ENCODE measurements at regions not wholly inside any gene's neighbourhood (a gene's known extent, or its start where the extent isn't known, plus 50 kb on each side); places are given as distances from the start of the nearest gene placed in this dataset.

DNA sequence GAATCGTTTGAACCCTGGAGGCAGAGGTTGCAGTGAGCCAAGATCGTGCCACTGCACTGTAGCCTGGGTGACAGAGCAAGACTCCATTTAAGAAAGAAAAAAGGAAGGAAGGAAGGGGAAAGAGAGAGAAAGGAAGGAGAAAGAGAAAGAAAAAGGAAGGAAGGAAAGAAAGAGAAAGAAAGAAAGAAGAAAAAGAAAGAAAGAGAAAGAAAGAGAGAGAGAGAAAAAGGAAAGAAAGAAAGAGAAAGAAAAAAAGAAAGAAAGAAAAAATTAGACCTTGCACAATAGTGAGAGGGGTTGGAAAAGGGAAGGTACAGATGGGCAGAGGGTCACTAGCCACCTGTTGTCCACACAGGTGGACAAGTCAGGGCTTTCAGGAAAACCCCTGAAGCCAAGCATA is 57.6 kb upstream of the RTL6 start:
- DNase-seq (no peak), FAIRE-seq (no peak)
- H3K27ac ChIP-seq (ENCODE audit: low read depth in 2 of 2, low read length in 2 of 2): no peak overlapping the region
- no peaks in the 10 kb centered on the region for H3K36me3 ChIP-seq (ENCODE audit: control insufficient read depth in 2 of 3, insufficient read depth in 3 of 3, low read length in 3 of 3)
- no peaks in the 10 kb centered on the region for H3K9me3 ChIP-seq (ENCODE audit: control insufficient read depth in 2 of 3, insufficient read depth in 1 of 3, low read length in 3 of 3)
- TF ChIP-seq, protein P1, sequence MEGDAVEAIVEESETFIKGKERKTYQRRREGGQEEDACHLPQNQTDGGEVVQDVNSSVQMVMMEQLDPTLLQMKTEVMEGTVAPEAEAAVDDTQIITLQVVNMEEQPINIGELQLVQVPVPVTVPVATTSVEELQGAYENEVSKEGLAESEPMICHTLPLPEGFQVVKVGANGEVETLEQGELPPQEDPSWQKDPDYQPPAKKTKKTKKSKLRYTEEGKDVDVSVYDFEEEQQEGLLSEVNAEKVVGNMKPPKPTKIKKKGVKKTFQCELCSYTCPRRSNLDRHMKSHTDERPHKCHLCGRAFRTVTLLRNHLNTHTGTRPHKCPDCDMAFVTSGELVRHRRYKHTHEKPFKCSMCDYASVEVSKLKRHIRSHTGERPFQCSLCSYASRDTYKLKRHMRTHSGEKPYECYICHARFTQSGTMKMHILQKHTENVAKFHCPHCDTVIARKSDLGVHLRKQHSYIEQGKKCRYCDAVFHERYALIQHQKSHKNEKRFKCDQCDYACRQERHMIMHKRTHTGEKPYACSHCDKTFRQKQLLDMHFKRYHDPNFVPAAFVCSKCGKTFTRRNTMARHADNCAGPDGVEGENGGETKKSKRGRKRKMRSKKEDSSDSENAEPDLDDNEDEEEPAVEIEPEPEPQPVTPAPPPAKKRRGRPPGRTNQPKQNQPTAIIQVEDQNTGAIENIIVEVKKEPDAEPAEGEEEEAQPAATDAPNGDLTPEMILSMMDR (IDR thresholded peaks at IDR 0.05; ENCODE audit: borderline replicate concordance, extremely low read depth, insufficient read depth): no peak
- no peak overlapping the region for H3K4me3 ChIP-seq (ENCODE audit: low read length in 3 of 3)
- H3K27me3 ChIP-seq (ENCODE audit: control insufficient read depth, insufficient read depth, low read length): no peaks in the 10 kb centered on the region
- intact Hi-C loops (cut with DNase I): no loop called here
- H3K9ac ChIP-seq (ENCODE audit: low read length in 3 of 3): no peak overlapping the region
- no peaks in the 10 kb centered on the region for H3K4me1 ChIP-seq (ENCODE audit: control insufficient read depth in 2 of 3, insufficient read depth in 2 of 3, low read depth in 1 of 3, low read length in 3 of 3)

DNA sequence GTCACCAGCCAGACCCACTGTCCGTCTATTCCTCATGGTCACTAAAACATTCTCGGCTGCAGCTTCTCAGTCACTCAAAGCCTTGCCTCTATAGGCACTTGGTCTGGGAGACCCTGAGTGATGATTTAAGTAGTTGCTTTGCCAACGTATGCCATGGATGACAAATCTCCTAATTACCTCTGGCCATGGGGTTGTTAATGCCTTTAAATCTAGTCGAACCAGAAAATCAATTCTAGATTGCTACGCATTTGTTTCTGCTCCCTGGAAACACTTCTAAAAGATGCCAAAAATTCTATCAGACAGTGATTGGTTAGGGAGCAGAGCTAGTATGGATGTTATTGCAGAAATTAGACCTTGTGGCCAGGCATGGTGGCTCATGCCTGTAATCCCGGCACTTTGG is 57.0 kb upstream of the RTL6 start:
- no peaks in the 10 kb centered on the region for H3K9me3 ChIP-seq (ENCODE audit: control insufficient read depth in 2 of 3, insufficient read depth in 1 of 3, low read length in 3 of 3)
- FAIRE-seq (no peak), DNase-seq (no peak)
- intact Hi-C loops (cut with DNase I): no loop called here
- no peaks in the 10 kb centered on the region for H3K27me3 ChIP-seq (ENCODE audit: control insufficient read depth, insufficient read depth, low read length)
- H3K36me3 ChIP-seq (ENCODE audit: control insufficient read depth in 2 of 3, insufficient read depth in 3 of 3, low read length in 3 of 3): no peaks in the 10 kb centered on the region
- no peak overlapping the region for H3K9ac ChIP-seq (ENCODE audit: low read length in 3 of 3)
- H3K4me3 ChIP-seq (ENCODE audit: low read length in 3 of 3): no peak overlapping the region
- no peak overlapping the region for H3K27ac ChIP-seq (ENCODE audit: low read depth in 2 of 2, low read length in 2 of 2)
- TF ChIP-seq, protein P1 (IDR thresholded peaks at IDR 0.05; ENCODE audit: borderline replicate concordance, extremely low read depth, insufficient read depth): no peak
- H3K4me1 ChIP-seq (ENCODE audit: control insufficient read depth in 2 of 3, insufficient read depth in 2 of 3, low read depth in 1 of 3, low read length in 3 of 3): no peaks in the 10 kb centered on the region

GRCh38 chr22:44554411-44554810 is 56.4 kb upstream of the RTL6 start:
- Histone ChIP-seq H3K36me3 (ENCODE audit: control insufficient read depth in 2 of 3, insufficient read depth in 3 of 3, low read length in 3 of 3) (no peaks in the 10 kb centered on the region), H3K9ac (ENCODE audit: low read length in 3 of 3) (no peak overlapping the region), H3K27me3 (ENCODE audit: control insufficient read depth, insufficient read depth, low read length) (no peaks in the 10 kb centered on the region), H3K27ac (ENCODE audit: low read depth in 2 of 2, low read length in 2 of 2) (no peak overlapping the region), H3K9me3 (ENCODE audit: control insufficient read depth in 2 of 3, insufficient read depth in 1 of 3, low read length in 3 of 3) (no peaks in the 10 kb centered on the region), H3K4me1 (ENCODE audit: control insufficient read depth in 2 of 3, insufficient read depth in 2 of 3, low read depth in 1 of 3, low read length in 3 of 3) (no peaks in the 10 kb centered on the region), H3K4me3 (ENCODE audit: low read length in 3 of 3) (no peak overlapping the region)
- no peak for DNase-seq
- intact Hi-C loops (cut with DNase I): no loop called here
- FAIRE-seq: no peak
- TF ChIP-seq, protein P1 (IDR thresholded peaks at IDR 0.05; ENCODE audit: borderline replicate concordance, extremely low read depth, insufficient read depth): no peak
